OCI-LY3 (cell line): ENCODE measurements at regions not wholly inside any gene's neighbourhood (a gene's known extent, or its start where the extent isn't known, plus 50 kb on each side); places are given as distances from the start of the nearest gene placed in this dataset.

ENCODE experiments used
- H2AFZ ChIP-seq: fragments of 200-600, 300-600 bp; shearing (Covaris generic); 2 replicates; pipeline ENCODE4 v1.6.0; 2014; ENCODE audit warnings: antibody characterized with exemption, low read depth, low read length
- H3K27ac ChIP-seq: fragments of 200-600, 300-600 bp; sonication (generic); 2 replicates; pipeline ENCODE4 v1.5.1; 2014; ENCODE audit warnings: mild to moderate bottlenecking, low read length, moderate library complexity, mixed read lengths
- H3K27me3 ChIP-seq: fragments of 200-600, 300-600 bp; sonication (generic); 2 replicates; pipeline ENCODE4 v1.6.1; 2014; ENCODE audit warnings: low read depth, low read length, mixed read lengths
- H3K36me3 ChIP-seq: fragments of 200-600, 300-600 bp; sonication (generic); replicated peaks from 2 replicates; pipeline ENCODE3; 2014; ENCODE audit warnings: low read depth, low read length, mixed read lengths
- H3K4me1 ChIP-seq: fragments of 300-600, 200-600 bp; sonication (generic); 2 replicates; pipeline ENCODE4 v1.6.1; 2014; ENCODE audit warnings: low read length, mixed read lengths
- H3K4me2 ChIP-seq: fragments of 200-600, 300-600 bp; sonication (generic); 2 replicates; pipeline ENCODE4 v1.6.1; 2014; ENCODE audit warnings: low read length, mixed read lengths
- H3K4me3 ChIP-seq: fragments of 300-600, 200-600 bp; sonication (generic); 2 replicates; pipeline ENCODE4 v1.5.1; 2014; ENCODE audit warnings: antibody characterized with exemption, mild to moderate bottlenecking, low read length, moderate library complexity
- H3K79me2 ChIP-seq: fragments of 300-600, 200-600 bp; shearing (Covaris generic); 2 replicates; pipeline ENCODE4 v1.6.1; 2014; ENCODE audit warnings: mild to moderate bottlenecking, low read length, mixed read lengths
- H3K9ac ChIP-seq: fragments of 300-600, 200-600 bp; shearing (Covaris generic); 2 replicates; pipeline ENCODE4 v1.6.0; 2014; ENCODE audit warnings: mild to moderate bottlenecking, low read length, moderate library complexity
- H3K9me3 ChIP-seq: fragments of 200-600, 300-600 bp; shearing (Covaris generic); 2 replicates; pipeline ENCODE4 v1.6.1; 2014; ENCODE audit warnings: low read length, mixed read lengths; ENCODE audit not compliant: insufficient read depth
- H4K20me1 ChIP-seq: fragments of 200-600, 300-600 bp; sonication (generic); 2 replicates; pipeline ENCODE4 v1.6.1; 2016; ENCODE audit warnings: low read length, mixed read lengths; ENCODE audit not compliant: insufficient read depth
- EZH2phosphoT487 ChIP-seq: fragments of 200-600 bp; shearing (Covaris generic); IDR thresholded peaks from 2 replicates; pipeline ENCODE4 v1.6.1; 2018; ENCODE audit warnings: antibody characterized with exemption, mixed run types, low read depth
- TF ChIP-seq, protein P1 (sequence below): fragments of 200-600, 300-600 bp; sonication (generic); IDR thresholded peaks from 2 replicates; pipeline ENCODE4 v1.5.1; 2014; ENCODE audit warnings: antibody characterized with exemption, low read length, low read depth

DNA sequence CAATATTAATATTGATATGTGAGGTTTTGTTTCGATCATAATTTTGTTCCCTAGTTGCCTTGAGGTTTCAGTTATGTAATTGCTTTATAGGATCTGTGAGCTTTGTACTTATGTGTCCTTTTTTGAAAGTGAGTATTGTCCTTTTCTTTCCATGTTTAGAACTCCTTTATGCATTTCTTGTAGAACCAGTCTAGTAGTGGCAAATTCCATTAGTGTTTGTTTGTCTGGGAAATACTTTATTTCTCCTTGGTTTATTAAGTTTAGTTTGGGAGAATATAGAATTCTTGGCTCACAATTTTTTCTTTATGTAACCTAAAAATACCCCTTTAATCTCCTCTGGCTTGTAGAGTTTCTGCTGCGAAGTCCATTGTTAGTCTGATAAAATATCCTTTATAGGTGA, 127.5 kb upstream of the KITLG start:
- H3K27me3 ChIP-seq = no peaks in the 10 kb centered on the region
- no peak overlapping the region for H3K9ac ChIP-seq
- H3K4me3 ChIP-seq = no peak overlapping the region
- H3K4me2 ChIP-seq = no peak overlapping the region
- no peaks in the 10 kb centered on the region for H3K4me1 ChIP-seq
- TF ChIP-seq EZH2phosphoT487 = no peak
- TF ChIP-seq, protein P1, sequence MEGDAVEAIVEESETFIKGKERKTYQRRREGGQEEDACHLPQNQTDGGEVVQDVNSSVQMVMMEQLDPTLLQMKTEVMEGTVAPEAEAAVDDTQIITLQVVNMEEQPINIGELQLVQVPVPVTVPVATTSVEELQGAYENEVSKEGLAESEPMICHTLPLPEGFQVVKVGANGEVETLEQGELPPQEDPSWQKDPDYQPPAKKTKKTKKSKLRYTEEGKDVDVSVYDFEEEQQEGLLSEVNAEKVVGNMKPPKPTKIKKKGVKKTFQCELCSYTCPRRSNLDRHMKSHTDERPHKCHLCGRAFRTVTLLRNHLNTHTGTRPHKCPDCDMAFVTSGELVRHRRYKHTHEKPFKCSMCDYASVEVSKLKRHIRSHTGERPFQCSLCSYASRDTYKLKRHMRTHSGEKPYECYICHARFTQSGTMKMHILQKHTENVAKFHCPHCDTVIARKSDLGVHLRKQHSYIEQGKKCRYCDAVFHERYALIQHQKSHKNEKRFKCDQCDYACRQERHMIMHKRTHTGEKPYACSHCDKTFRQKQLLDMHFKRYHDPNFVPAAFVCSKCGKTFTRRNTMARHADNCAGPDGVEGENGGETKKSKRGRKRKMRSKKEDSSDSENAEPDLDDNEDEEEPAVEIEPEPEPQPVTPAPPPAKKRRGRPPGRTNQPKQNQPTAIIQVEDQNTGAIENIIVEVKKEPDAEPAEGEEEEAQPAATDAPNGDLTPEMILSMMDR = no peak
- no peak overlapping the region for H2AFZ ChIP-seq
- H3K9me3 ChIP-seq = peaks cover 7% of the 10 kb centered on the region; the same call in 1 of the 2 replicates
- H3K36me3 ChIP-seq = no peaks in the 10 kb centered on the region
- H3K27ac ChIP-seq = no peak overlapping the region
- no peaks in the 10 kb centered on the region for H3K79me2 ChIP-seq
- no peaks in the 10 kb centered on the region for H4K20me1 ChIP-seq

DNA sequence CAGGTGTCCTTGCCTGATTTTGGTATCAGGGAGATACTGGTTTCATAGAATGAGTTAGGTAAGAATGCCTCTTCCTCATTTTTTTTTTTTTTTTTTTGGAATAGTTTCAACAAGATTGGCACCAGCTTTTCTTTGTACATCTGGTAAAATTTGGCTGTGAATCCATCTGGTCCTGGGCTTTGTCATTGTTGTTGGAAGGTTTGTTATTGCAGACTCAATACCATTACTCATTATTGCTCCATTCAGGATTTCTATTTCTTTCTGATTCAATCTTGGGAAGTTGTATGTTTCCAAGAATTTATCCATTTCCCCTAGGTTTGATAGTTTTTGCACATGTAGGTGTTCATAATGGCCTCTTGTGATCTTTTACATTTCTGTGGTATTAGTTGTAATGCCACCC, 126.0 kb upstream of the KITLG start:
- Histone ChIP-seq H2AFZ (no peak overlapping the region), H4K20me1 (no peaks in the 10 kb centered on the region), H3K79me2 (no peaks in the 10 kb centered on the region), H3K36me3 (no peaks in the 10 kb centered on the region), H3K4me3 (no peak overlapping the region), H3K27me3 (no peaks in the 10 kb centered on the region), H3K27ac (no peak overlapping the region), H3K4me1 (no peaks in the 10 kb centered on the region), H3K9ac (no peak overlapping the region), H3K4me2 (no peak overlapping the region), H3K9me3 (peaks cover 7% of the 10 kb centered on the region; the same call in 1 of the 2 replicates)
- TF ChIP-seq, protein P1 = no peak
- TF ChIP-seq EZH2phosphoT487 = no peak

DNA sequence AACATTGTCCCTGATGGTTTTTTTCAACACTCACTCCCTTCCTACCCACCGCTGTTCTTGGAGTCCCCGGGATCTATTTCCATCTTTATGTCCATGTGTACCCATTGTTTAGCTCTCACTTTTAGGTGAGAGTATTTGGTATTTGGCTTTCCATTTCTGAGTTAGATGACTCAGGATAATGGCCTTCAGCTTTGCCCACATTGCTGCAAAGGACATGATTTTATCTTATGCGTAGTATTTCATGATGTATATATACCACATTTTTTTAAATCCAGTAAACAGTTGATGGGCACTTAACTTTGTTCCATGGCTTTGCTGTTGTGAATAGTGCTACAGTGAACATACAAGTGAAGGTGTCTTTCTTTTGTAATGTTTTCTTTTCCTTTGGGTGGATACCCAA, 123.5 kb upstream of the KITLG start:
- Histone ChIP-seq H3K27ac (no peak overlapping the region), H3K27me3 (no peaks in the 10 kb centered on the region), H3K4me2 (no peak overlapping the region), H3K36me3 (no peaks in the 10 kb centered on the region), H3K9me3 (peaks cover 7% of the 10 kb centered on the region; the same call in 1 of the 2 replicates), H3K9ac (no peak overlapping the region), H3K79me2 (no peaks in the 10 kb centered on the region), H2AFZ (no peak overlapping the region), H4K20me1 (no peaks in the 10 kb centered on the region), H3K4me1 (no peaks in the 10 kb centered on the region), H3K4me3 (no peak overlapping the region)
- no peak for TF ChIP-seq EZH2phosphoT487
- TF ChIP-seq, protein P1 = no peak

DNA sequence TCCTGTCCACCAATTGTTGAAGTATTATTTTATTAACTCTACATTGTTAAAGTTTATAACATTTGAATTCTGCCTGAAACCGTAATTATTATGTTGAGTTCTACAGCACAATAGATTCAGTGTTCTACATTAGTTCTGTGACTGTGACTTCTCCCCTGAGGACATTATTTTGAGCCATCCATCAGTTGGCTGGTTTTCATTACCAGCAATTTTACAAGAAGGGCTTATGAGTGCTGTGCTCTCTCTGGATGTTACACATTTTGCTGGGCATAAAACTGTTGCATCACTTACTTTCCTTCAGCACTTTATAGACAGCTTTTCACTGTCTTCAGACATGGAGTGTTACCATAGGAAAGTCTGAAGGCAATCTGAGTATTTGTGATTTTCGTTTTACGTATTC, 118.2 kb upstream of the KITLG start:
- Histone ChIP-seq H3K4me1 (no peaks in the 10 kb centered on the region), H3K27me3 (no peaks in the 10 kb centered on the region), H3K9ac (no peak overlapping the region), H3K79me2 (no peaks in the 10 kb centered on the region), H2AFZ (no peak overlapping the region), H3K4me2 (no peak overlapping the region), H3K4me3 (no peak overlapping the region), H4K20me1 (no peaks in the 10 kb centered on the region), H3K9me3 (no peaks in the 10 kb centered on the region), H3K27ac (no peak overlapping the region), H3K36me3 (no peaks in the 10 kb centered on the region)
- TF ChIP-seq, protein P1 = no peak
- TF ChIP-seq EZH2phosphoT487 = no peak
